HG02763 (cell line): ENCODE measurements at regions not wholly inside any gene's neighbourhood (a gene's known extent, or its start where the extent isn't known, plus 50 kb on each side); places are given as distances from the start of the nearest gene placed in this dataset.

Experiments used
- ATAC-seq: cut with Tn5 transposase; IDR thresholded peaks from one replicate; pipeline ENCODE4 v1.9.1; 2021; ENCODE audit warnings: mild to moderate bottlenecking, moderate library complexity; ENCODE audit not compliant: unreplicated experiment

- ATAC-seq: no peak
These were observed 227.5 kb upstream of the STARD13 start for GRCh38 chr13:33512880-33513554.

DNA sequence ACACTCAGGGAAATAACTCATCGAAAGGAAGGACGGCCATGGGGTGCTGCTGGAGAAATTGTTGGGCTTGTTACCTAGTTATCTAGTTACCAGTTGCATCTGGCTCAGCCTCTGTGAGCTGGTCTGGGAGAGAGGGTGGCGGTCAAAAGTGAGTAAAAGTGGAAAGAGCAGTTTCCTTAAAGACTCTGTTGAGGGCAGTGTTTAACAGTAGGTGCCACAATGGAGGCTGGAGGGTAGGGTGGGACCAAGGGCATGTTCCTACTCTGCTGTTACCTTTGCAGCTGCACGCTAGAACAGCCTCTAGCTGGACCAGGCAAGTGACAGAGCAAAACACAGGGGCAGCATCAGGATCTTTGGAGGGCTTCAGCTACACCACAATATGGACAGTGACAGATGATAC, 228.8 kb upstream of the STARD13 start:
- no peak for ATAC-seq

GRCh38 chr13:33515146-33515545, 229.6 kb upstream of the STARD13 start:
- ATAC-seq: no peak

DNA sequence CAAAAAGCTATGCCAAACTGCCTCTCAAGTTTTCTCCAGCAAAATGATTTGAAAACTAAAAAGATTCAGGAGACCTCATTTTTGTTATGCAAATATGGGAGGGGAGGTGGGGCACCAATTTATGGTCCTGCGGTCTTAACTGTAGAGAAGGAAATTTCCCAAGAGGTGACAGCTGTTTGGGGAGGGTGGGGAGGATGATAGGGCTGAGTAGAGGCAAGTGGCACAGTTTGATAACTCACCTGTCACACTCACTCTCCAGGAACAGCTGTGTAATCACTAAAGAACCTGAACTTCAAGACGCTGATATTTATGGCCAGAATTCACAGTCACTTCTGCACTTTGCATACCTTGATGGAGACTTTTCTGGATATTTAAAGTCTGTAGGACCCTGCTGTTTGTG, 232.9 kb upstream of the STARD13 start:
- no peak for ATAC-seq

GRCh38 chr13:33519561-33520467, 234.3 kb upstream of the STARD13 start:
- no peak for ATAC-seq

- ATAC-seq: no peak
These were observed 234.9 kb upstream of the STARD13 start for GRCh38 chr13:33520468-33520839.

DNA sequence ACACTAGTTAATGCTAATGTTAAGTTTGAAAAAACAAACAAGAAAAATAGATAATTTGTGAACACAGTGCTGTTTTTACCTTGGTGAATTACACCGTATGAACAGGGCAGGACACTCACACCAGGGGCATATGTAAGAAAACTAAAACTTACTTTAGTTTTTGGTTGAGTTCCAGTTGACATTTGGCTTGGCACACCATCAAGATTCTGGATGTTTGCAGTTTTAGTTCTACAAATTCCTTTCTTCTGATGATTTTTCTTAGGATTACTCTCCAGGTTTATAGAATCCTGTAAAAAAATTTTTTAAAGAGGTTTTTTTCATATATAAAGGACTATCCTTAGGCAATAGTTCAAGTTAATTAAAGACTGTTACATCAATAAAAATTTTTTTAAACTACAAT, 238.5 kb upstream of the STARD13 start:
- no peak for ATAC-seq

- no peak for ATAC-seq
These were observed 240.2 kb upstream of the STARD13 start for GRCh38 chr13:33525763-33526162.

- no peak for ATAC-seq
These were observed 241.2 kb upstream of the STARD13 start for GRCh38 chr13:33526718-33527117.

DNA sequence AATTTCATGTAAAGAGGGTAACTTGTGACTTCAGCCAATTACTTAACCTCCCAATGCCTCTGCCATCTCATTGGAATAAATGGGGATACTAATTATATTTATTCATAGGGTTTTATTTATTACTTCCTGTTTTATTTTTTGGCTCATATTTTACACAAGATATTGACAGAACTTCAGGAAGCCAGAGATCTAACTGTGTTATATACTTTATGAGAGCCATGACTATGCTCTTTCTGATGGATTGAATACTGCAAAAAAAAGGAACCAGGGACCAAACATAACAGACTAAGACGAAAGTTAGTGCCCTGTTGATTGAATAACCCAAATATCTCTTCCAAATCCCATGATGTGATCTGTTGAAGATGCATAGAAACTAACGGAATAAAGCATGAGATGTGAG, 243.3 kb upstream of the STARD13 start:
- ATAC-seq: no peak

DNA sequence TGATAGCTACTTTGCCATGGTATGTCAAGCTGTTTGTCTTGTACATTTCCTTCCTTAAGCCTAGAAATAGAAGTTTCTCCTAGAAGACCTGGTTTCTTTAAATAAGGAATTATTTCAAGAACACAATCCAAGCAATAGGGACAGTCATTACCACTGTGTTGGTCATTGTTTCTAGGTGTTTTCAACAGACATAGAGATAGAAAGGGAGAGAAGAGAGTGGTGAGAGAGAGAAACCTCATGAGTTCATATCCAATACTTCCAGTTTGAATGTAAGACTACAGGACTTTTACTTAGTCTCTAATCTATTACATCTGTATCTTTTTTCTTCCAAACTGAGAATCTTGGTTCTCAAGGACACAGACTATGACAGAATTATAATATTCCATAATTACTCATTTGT, 245.9 kb upstream of the STARD13 start:
- no peak for ATAC-seq

- ATAC-seq: no peak
These were observed 249.5 kb upstream of the STARD13 start for GRCh38 chr13:33535061-33535460.

DNA sequence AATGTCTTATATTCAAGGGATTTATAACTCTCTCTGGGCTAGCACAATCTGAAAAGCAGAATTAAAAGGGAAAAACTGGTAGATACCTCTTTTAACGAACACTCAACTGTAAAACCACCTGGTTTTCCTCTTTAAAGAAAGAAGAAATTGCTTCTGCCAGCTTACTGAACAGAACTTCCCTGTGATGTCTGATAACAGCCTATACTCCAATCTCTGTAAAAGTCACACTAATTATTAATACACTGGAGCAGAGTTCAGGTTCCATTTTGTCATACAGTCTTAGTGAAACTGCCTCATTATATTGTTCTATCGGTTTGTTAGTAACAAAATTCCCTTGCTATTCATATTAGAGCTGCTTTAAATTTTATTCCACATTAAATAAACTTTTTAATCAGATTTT, 251.0 kb upstream of the STARD13 start:
- ATAC-seq: no peak

DNA sequence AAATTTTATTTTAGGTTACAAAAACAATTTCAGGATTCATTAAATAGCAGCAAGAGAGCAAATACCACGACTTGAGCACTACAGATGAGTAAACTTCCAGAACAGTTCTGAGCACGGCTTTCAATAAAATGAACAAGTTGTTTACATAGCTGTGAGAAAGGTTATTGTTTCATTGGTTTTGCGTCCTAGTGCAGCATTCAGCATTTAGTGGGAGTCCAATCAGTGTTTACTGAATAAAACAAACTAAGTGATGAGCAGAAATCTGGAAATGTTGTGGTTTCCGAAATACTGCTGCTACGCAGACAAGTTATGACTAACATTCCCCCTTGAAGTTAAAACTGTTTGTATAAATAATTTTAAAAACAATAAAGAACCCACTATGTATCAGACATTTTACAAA, 251.5 kb upstream of the STARD13 start:
- no peak for ATAC-seq

GRCh38 chr13:33537676-33538075, 252.1 kb upstream of the STARD13 start:
- ATAC-seq: no peak

DNA sequence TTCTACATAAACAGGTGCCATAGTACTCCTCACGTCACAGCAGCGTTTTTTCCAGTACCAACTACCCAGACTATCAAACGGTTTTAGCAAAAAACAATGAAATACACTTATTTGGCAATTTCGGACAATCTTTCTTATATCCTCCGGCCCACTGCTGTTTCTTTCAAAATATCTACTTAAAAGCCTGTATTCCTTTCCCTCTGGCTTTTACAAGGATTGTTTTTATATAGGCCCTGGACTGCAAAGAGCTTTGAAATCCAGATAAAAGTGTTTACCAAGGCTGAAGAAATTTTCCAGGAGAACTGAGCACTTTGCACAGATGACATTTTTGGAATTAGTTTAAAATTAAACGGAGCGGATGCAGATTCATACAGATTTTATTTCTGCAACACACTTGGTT, 255.9 kb upstream of the STARD13 start:
- no peak for ATAC-seq

GRCh38 chr13:33541962-33542308, 256.4 kb upstream of the STARD13 start:
- no peak for ATAC-seq

DNA sequence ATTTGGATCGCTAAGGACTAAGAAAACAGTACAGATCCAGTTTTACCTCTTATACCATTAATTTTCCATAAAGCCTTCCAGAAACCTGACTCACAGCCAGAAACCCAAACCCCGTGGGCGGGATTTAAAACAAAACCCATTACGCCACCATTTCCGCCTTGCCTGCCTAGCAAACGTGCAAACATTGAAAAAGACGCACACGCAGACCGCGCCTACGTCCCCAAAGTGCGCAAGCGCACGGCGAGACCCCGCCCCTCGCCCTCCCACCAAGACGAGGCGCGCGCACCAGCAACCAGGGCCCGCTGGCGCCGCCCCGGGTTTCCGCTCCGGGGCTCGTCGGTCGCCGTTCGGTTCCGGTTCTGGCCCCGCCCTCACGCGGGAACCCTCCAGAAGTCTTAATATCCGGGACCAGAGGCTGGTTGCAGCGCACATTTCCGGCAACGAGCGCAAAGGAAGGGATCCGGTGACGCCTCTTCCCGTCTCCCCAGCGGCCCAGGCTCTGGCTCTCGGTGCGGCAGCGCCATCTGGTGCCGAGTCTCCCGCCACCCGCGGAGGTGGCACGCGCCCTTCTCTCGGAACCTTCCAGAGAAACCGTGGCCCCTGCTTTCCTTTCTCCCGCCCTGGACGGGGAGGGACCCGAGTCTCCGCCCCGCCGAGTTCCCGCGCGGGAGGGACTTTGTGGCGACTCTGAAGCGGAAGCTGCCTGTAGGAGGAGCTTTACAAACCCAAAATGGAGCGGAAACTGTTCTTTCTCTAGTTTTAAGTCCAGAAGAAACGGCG, 256.9 kb upstream of the STARD13 start:
- peak; percentile 88 for ATAC-seq

- ATAC-seq: peak; percentile 1
These were observed 257.5 kb upstream of the STARD13 start for GRCh38 chr13:33543089-33543459.

DNA sequence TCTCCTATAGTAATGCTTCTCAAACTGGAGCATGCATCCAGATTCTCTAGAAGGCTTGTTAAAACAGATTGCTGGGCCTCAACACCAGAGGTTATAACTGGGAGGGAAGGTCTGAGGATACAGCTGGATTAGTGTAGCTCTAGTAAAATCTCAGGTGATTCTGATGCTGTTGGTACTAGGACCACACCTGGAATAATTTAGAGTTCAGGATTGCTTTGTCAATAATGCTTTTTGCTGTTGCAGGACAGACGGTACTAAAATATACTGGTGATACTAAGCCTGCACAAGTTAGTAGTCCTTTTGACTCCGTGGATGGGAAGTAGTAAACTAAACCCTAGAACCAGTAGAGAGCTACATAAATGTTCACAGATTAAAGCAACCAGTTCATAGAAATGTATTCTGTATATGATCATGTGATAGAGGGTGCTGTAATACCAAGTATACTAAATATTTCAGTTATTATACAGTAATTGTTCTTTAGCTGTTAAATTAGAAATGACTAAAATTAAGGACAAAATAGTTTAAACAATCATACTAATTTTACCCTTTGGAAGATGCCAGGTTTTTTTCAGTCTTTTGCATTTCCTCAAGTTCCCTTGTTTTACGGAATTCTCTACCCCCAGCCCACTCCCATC, 258.2 kb upstream of the STARD13 start:
- ATAC-seq: no peak

DNA sequence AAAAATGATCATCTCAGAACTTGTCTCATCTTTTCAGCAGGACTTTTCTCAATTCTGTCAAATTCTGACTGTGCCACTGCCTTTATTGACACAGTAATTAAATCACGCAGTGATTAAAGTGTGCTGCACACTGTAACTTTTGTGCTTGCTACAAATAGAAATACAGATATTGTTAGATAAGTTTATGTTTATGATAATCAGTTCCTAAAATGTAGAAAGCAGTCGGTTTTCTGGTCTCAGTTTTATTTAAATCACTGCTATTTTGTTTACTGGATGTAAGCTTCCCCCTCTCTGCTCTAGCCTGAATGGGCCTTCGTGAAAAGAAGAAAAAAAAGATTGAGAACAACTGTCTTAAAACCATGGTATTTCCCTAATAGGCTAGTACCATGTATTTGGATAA, 258.8 kb upstream of the STARD13 start:
- ATAC-seq: no peak
